Liver (tissue), 3 donors: ENCODE measurements at regions not wholly inside any gene's neighbourhood (a gene's known extent, or its start where the extent isn't known, plus 50 kb on each side); places are given as distances from the start of the nearest gene placed in this dataset.

Source experiments
- HNF4A ChIP-seq, 2 donors: conservative IDR thresholded peaks; 2 replicates each; pipeline ENCODE4 v1.6.1; 2016; ENCODE audit warnings: antibody characterized with exemption in 2 of 2, mild to moderate bottlenecking in 2 of 2
- TF ChIP-seq, protein P1 (sequence below): fragments of 150-350 bp; IDR thresholded peaks from 2 replicates; pipeline ENCODE4 v1.5.1; 2017; ENCODE audit warnings: improper control_type of control experiment, low read depth, low read length; ENCODE audit not compliant: missing input control
- donor health status: healthy.
- donor health status: healthy.

DNA sequence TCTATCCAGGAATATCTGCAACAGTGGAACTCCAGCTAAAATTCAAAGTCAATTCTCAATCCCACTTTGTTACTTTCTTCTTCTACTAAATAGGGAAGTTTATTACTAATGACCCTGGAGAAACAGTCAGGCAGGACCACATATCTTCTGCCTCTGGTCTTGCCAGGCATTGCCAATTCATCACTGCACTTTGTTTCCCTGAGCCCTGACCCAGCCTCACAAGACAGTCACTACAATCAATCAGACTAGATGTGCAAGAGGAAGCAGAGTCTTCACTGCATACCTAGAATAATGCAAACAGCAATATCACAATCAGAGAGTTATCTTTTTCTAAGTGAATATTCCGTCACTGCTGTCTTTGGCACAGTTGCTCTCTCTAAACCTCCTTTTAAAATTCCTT lies 74.9 kb upstream of the GAS1 start:
- TF ChIP-seq, protein P1, sequence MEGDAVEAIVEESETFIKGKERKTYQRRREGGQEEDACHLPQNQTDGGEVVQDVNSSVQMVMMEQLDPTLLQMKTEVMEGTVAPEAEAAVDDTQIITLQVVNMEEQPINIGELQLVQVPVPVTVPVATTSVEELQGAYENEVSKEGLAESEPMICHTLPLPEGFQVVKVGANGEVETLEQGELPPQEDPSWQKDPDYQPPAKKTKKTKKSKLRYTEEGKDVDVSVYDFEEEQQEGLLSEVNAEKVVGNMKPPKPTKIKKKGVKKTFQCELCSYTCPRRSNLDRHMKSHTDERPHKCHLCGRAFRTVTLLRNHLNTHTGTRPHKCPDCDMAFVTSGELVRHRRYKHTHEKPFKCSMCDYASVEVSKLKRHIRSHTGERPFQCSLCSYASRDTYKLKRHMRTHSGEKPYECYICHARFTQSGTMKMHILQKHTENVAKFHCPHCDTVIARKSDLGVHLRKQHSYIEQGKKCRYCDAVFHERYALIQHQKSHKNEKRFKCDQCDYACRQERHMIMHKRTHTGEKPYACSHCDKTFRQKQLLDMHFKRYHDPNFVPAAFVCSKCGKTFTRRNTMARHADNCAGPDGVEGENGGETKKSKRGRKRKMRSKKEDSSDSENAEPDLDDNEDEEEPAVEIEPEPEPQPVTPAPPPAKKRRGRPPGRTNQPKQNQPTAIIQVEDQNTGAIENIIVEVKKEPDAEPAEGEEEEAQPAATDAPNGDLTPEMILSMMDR: no peak
- no peak for TF ChIP-seq HNF4A (conservative IDR thresholded peaks at IDR 0.05)
